GM23338 (cell line): ENCODE measurements at regions not wholly inside any gene's neighbourhood (a gene's known extent, or its start where the extent isn't known, plus 50 kb on each side); places are given as distances from the start of the nearest gene placed in this dataset.

Experiments used
- CREB1 ChIP-seq: fragments of 250-450 bp; sonication (Bioruptor Pico); IDR thresholded peaks from 2 replicates; pipeline ENCODE4 v1.5.0; 2020; ENCODE audit warnings: low read depth, mild to moderate bottlenecking, moderate library complexity
- CTCF ChIP-seq, 2 experiments: fragments of 200-600 bp in 1 of 2; sonication (generic) in 1 of 2; conservative IDR thresholded peaks; 2 replicates each; pipeline versions ENCODE4 v1.5.1 to v1.6.1; 2016 to 2017; ENCODE audit warnings: antibody characterized with exemption in 2 of 2, low read depth in 2 of 2, mild to moderate bottlenecking in 2 of 2, moderate library complexity in 1 of 2
- EZH2 ChIP-seq: fragments of 200-600 bp; sonication (generic); IDR thresholded peaks from one replicate; pipeline ENCODE4 v1.8.0; 2017; ENCODE audit warnings: antibody characterized with exemption, mild to moderate bottlenecking, low read depth; ENCODE audit not compliant: unreplicated experiment
- EZH2phosphoT487 ChIP-seq: fragments of 200-600 bp; sonication (generic); IDR thresholded peaks from one replicate; pipeline ENCODE4 v1.8.1; 2018; ENCODE audit warnings: antibody characterized with exemption; ENCODE audit not compliant: unreplicated experiment
- JUNB ChIP-seq: IDR thresholded peaks from one replicate; pipeline ENCODE4 v1.6.1; 2016; ENCODE audit warnings: antibody characterized with exemption; ENCODE audit not compliant: unreplicated experiment
- NANOG ChIP-seq: IDR thresholded peaks from 2 replicates; pipeline ENCODE4 v1.6.1; 2016; ENCODE audit warnings: antibody characterized with exemption, borderline replicate concordance
- POLR2AphosphoS5 ChIP-seq: IDR thresholded peaks from 2 replicates; pipeline ENCODE4 v1.6.1; 2016; ENCODE audit warnings: antibody characterized with exemption, low read depth
- REST ChIP-seq: IDR thresholded peaks from one replicate; pipeline ENCODE4 v1.6.1; 2018; ENCODE audit warnings: antibody characterized with exemption; ENCODE audit not compliant: unreplicated experiment
- STAT1 ChIP-seq: IDR thresholded peaks from one replicate; pipeline ENCODE4 v1.6.1; 2016; ENCODE audit warnings: antibody characterized with exemption; ENCODE audit not compliant: unreplicated experiment
- ZNF114 ChIP-seq: fragments of 250-450 bp; sonication (Bioruptor Pico); IDR thresholded peaks from 2 replicates; pipeline ENCODE4 v1.5.0; 2020; ENCODE audit warnings: mild to moderate bottlenecking, moderate library complexity
- ZNF331 ChIP-seq: fragments of 250-450 bp; sonication (Bioruptor Pico); IDR thresholded peaks from 2 replicates; pipeline ENCODE4 v1.5.0; 2020; ENCODE audit warnings: low read depth, mild to moderate bottlenecking, moderate library complexity
- TF ChIP-seq, protein P1 (sequence below): IDR thresholded peaks from 2 replicates; pipeline ENCODE4 v1.6.1; 2016; ENCODE audit warnings: antibody characterized with exemption

- TF ChIP-seq CTCF (conservative IDR thresholded peaks at IDR 0.05; ENCODE audit: low read depth in 2 of 2) (no peak), EZH2 (no peak), ZNF331 (no peak), REST (no peak), POLR2AphosphoS5 (no peak), EZH2phosphoT487 (no peak), ZNF114 (CRISPR knock-in tag) (no peak), NANOG (no peak), CREB1 (CRISPR knock-in tag) (no peak), JUNB (no peak), STAT1 (no peak)
- TF ChIP-seq, protein P1, sequence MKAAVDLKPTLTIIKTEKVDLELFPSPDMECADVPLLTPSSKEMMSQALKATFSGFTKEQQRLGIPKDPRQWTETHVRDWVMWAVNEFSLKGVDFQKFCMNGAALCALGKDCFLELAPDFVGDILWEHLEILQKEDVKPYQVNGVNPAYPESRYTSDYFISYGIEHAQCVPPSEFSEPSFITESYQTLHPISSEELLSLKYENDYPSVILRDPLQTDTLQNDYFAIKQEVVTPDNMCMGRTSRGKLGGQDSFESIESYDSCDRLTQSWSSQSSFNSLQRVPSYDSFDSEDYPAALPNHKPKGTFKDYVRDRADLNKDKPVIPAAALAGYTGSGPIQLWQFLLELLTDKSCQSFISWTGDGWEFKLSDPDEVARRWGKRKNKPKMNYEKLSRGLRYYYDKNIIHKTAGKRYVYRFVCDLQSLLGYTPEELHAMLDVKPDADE, result no peak
Observed at GRCh38 chrX:68937581-68937980, 108.8 kb downstream of the EFNB1 start.
